ENCODE measurements at regions not wholly inside any gene's neighbourhood (a gene's known extent, or its start where the extent isn't known, plus 50 kb on each side); places are given as distances from the start of the nearest gene placed in this dataset.

- TF ChIP-seq CTCF (conservative IDR thresholded peaks at IDR 0.05; ENCODE audit: low read depth, low read length) (no peak), POLR2A (IDR thresholded peaks at IDR 0.05; ENCODE audit: low read depth, low read length) (no peak), MAFK (IDR thresholded peaks at IDR 0.05; ENCODE audit: low read depth, low read length) (no peak), MXI1 (IDR thresholded peaks at IDR 0.05; ENCODE audit: borderline replicate concordance, low read depth, low read length) (no peak), USF2 (IDR thresholded peaks at IDR 0.05; ENCODE audit: low read depth, low read length) (no peak), FOS (IDR thresholded peaks at IDR 0.05; ENCODE audit: low read depth, low read length) (no peak), ELK1 (IDR thresholded peaks at IDR 0.05; ENCODE audit: borderline replicate concordance, low read depth, low read length) (no peak), RAD21 (IDR thresholded peaks at IDR 0.05; ENCODE audit: low read length) (no peak), SMC3 (IDR thresholded peaks at IDR 0.05; ENCODE audit: low read depth, low read length) (no peak), BHLHE40 (IDR thresholded peaks at IDR 0.05; ENCODE audit: low read depth, low read length) (no peak), RCOR1 (IDR thresholded peaks at IDR 0.05; ENCODE audit: insufficient replicate concordance, low read length) (no peak), CEBPB (IDR thresholded peaks at IDR 0.05; ENCODE audit: low read depth, low read length) (no peak), RFX5 (IDR thresholded peaks at IDR 0.05; ENCODE audit: low read depth, low read length) (no peak), MAZ (IDR thresholded peaks at IDR 0.05; ENCODE audit: borderline replicate concordance, low read depth, low read length) (no peak)
These were observed 159.0 kb downstream of the PTPN11 start for GRCh38 chr12:112577473-112578329.
